Neural progenitor cell (in vitro differentiated cells): ENCODE measurements at regions not wholly inside any gene's neighbourhood (a gene's known extent, or its start where the extent isn't known, plus 50 kb on each side); places are given as distances from the start of the nearest gene placed in this dataset.

Experiments used
- DNase-seq: peaks from one replicate; pipeline ENCODE4 v3.0.0-alpha.2; 2016; ENCODE audit warnings: low spot score
- H2AFZ ChIP-seq: fragments of 200-600 bp; sonication (generic); replicated peaks from 2 replicates; pipeline ENCODE4 v1.6.1; 2016; ENCODE audit warnings: antibody characterized with exemption
- H3F3A ChIP-seq: fragments of 200-600 bp; sonication (generic); 2 replicates; pipeline ENCODE4 v1.6.1; 2016; ENCODE audit warnings: antibody characterized with exemption, low read depth
- H3K27ac ChIP-seq: fragments of 200-600 bp; sonication (generic); 2 replicates; pipeline ENCODE4 v1.5.1; 2016; ENCODE audit warnings: mild to moderate bottlenecking
- H3K27me3 ChIP-seq: fragments of 200-600 bp; sonication (generic); 2 replicates; pipeline ENCODE4 v1.6.1; 2016; ENCODE audit warnings: mild to moderate bottlenecking, moderate library complexity
- H3K36me3 ChIP-seq: fragments of 200-600 bp; sonication (generic); 2 replicates; pipeline ENCODE4 v1.5.1; 2016
- H3K4me1 ChIP-seq: fragments of 200-600 bp; sonication (generic); 2 replicates; pipeline ENCODE4 v1.6.1; 2016; ENCODE audit warnings: mixed run types
- H3K4me2 ChIP-seq: fragments of 200-600 bp; sonication (generic); 2 replicates; pipeline ENCODE4 v1.6.1; 2016
- H3K4me3 ChIP-seq: fragments of 200-600 bp; sonication (generic); 2 replicates; pipeline ENCODE4 v1.5.1; 2016
- H3K79me2 ChIP-seq: fragments of 200-600 bp; sonication (generic); 2 replicates; pipeline ENCODE4 v1.6.1; 2016; ENCODE audit warnings: low read depth
- H3K9ac ChIP-seq: fragments of 200-600 bp; sonication (generic); 2 replicates; pipeline ENCODE4 v1.6.1; 2016
- H3K9me3 ChIP-seq: fragments of 200-600 bp; sonication (generic); 2 replicates; pipeline ENCODE4 v1.5.1; 2016; ENCODE audit warnings: low read depth
- H4K20me1 ChIP-seq: fragments of 200-600 bp; sonication (generic); 2 replicates; pipeline ENCODE4 v1.6.1; 2016; ENCODE audit warnings: low read depth
- H3K27ac Mint-ChIP-seq: 3 replicates; pipeline ENCODE4 v1.8.0; 2021; ENCODE audit warnings: mixed read lengths
- H3K27me3 Mint-ChIP-seq: 2 replicates; pipeline ENCODE4 v1.8.0; 2022; ENCODE audit warnings: low read depth, mild to moderate bottlenecking, inconsistent platforms, moderate library complexity, mixed read lengths; ENCODE audit not compliant: insufficient read depth
- H3K36me3 Mint-ChIP-seq: 3 replicates; pipeline ENCODE4 v1.8.0; 2021; ENCODE audit warnings: mixed read lengths
- H3K4me1 Mint-ChIP-seq: 3 replicates; pipeline ENCODE4 v1.8.0; 2021; ENCODE audit warnings: mixed read lengths
- H3K4me3 Mint-ChIP-seq: 3 replicates; pipeline ENCODE4 v1.8.0; 2021; ENCODE audit warnings: mild to moderate bottlenecking, moderate library complexity, mixed read lengths
- H3K9me3 Mint-ChIP-seq: 3 replicates; pipeline ENCODE4 v1.8.0; 2020; ENCODE audit warnings: mixed read lengths
- CTCF ChIP-seq: fragments of 200-600 bp; sonication (generic); IDR thresholded peaks from 2 replicates; pipeline ENCODE4 v1.5.1; 2017; ENCODE audit warnings: antibody characterized with exemption, mild to moderate bottlenecking
- EZH2 ChIP-seq: fragments of 200-600 bp; sonication (generic); IDR thresholded peaks from 2 replicates; pipeline ENCODE4 v1.6.1; 2017; ENCODE audit warnings: antibody characterized with exemption, mild to moderate bottlenecking, moderate library complexity
- EZH2phosphoT487 ChIP-seq: fragments of 200-600 bp; sonication (generic); IDR thresholded peaks from 2 replicates; pipeline ENCODE4 v1.6.1; 2017; ENCODE audit warnings: antibody characterized with exemption

- DNase-seq = no peak
- no peaks in the 10 kb centered on the region for H3F3A ChIP-seq
- H3K27me3 Mint-ChIP-seq = peaks cover 3% of the 10 kb centered on the region
- H3K27ac ChIP-seq = no peak overlapping the region
- H2AFZ ChIP-seq = no peak overlapping the region
- peaks cover 13% of the 10 kb centered on the region for H3K9me3 Mint-ChIP-seq
- no peaks in the 10 kb centered on the region for H3K4me1 ChIP-seq
- no peaks in the 10 kb centered on the region for H3K9me3 ChIP-seq
- no peak overlapping the region for H3K4me3 ChIP-seq
- no peak overlapping the region for H3K9ac ChIP-seq
- no peak overlapping the region for H3K4me3 Mint-ChIP-seq
- H3K36me3 Mint-ChIP-seq = no peaks in the 10 kb centered on the region
- no peaks in the 10 kb centered on the region for H3K79me2 ChIP-seq
- no peak overlapping the region for H3K27ac Mint-ChIP-seq
- no peaks in the 10 kb centered on the region for H3K27me3 ChIP-seq
- no peak overlapping the region for H3K4me2 ChIP-seq
- H3K36me3 ChIP-seq = no peaks in the 10 kb centered on the region
- H3K4me1 Mint-ChIP-seq = no peaks in the 10 kb centered on the region
- no peaks in the 10 kb centered on the region for H4K20me1 ChIP-seq
- TF ChIP-seq CTCF = no peak
- no peak for TF ChIP-seq EZH2phosphoT487
- TF ChIP-seq EZH2 = no peak
Measured at GRCh38 chr10:47167591-47167990, 132.4 kb upstream of the GDF10 start.

DNA sequence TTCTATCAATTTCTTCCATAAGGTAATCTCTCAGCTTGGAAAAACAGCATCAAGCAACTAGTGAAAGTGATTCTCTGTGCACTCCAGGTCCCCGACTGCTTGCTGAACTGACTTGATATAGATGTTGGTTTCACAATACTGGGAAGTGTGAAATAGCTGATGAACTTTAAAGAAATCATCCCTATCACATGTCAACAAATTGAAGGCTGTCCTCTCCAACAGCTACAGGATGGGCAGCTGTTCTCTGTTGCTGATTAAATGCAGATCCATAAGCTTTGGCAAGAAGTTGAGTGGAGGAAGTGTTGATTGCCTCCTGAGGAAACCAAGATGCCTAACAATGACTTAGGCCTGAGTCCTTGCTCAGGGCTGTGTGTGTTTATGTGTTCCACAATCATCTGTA lies 130.4 kb upstream of the GDF10 start:
- H4K20me1 ChIP-seq = no peaks in the 10 kb centered on the region
- no peak for DNase-seq
- no peak overlapping the region for H3K27ac ChIP-seq
- H3K79me2 ChIP-seq = no peaks in the 10 kb centered on the region
- peaks cover 2% of the 10 kb centered on the region for H3K4me1 ChIP-seq
- H3K9ac ChIP-seq = no peak overlapping the region
- no peaks in the 10 kb centered on the region for H3K27me3 ChIP-seq
- H3K9me3 Mint-ChIP-seq = peaks cover 13% of the 10 kb centered on the region
- H3K27ac Mint-ChIP-seq = no peak overlapping the region
- no peak overlapping the region for H2AFZ ChIP-seq
- no peak for TF ChIP-seq EZH2
- no peak for TF ChIP-seq CTCF
- TF ChIP-seq EZH2phosphoT487 = no peak
- H3K36me3 Mint-ChIP-seq = no peaks in the 10 kb centered on the region
- no peak overlapping the region for H3K4me3 Mint-ChIP-seq
- H3K4me1 Mint-ChIP-seq = peaks cover 8% of the 10 kb centered on the region
- peaks cover 3% of the 10 kb centered on the region for H3K27me3 Mint-ChIP-seq
- H3K9me3 ChIP-seq = no peaks in the 10 kb centered on the region
- H3F3A ChIP-seq = peaks cover 2% of the 10 kb centered on the region
- H3K36me3 ChIP-seq = no peaks in the 10 kb centered on the region
- no peak overlapping the region for H3K4me2 ChIP-seq
- H3K4me3 ChIP-seq = no peak overlapping the region

DNA sequence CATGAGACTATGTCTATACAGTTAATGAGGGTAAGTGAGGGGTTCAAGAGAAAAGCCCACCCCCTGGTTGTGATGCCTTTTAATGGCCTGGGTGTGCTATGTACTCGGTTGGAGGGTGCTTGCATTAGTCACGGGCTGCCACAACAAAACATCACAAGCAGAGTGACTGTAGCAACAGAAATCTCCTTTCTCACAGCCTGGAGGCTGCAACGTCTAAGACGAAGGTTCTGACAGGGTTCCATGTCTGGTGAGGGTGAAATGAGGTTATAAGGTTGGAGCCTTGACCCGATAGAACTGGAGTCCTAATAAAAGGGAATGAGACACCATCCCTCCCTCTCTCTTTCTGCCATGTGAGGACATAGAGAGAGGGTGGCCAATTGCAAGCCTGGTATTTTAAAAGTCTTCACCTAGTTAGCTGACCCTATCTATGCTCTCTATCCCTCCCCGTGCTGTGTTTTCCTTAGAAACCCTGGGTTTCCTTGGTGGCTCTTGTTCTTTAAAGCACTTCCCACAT lies 126.0 kb upstream of the GDF10 start:
- Histone ChIP-seq H2AFZ (no peak overlapping the region), H3K4me1 (peaks cover 20% of the 10 kb centered on the region), H3K9me3 (no peaks in the 10 kb centered on the region), H3K9ac (no peak overlapping the region), H3K27ac (no peak overlapping the region), H4K20me1 (peaks cover 7% of the 10 kb centered on the region), H3K4me3 (no peak overlapping the region), H3K27me3 (no peaks in the 10 kb centered on the region), H3K4me2 (no peak overlapping the region), H3K36me3 (no peaks in the 10 kb centered on the region), H3F3A (peaks cover 18% of the 10 kb centered on the region), H3K79me2 (no peaks in the 10 kb centered on the region)
- TF ChIP-seq EZH2 = no peak
- no peak for TF ChIP-seq EZH2phosphoT487
- no peak for TF ChIP-seq CTCF
- Mint-ChIP-seq H3K27ac (no peak overlapping the region), H3K4me1 (peaks cover 24% of the 10 kb centered on the region), H3K27me3 (no peaks in the 10 kb centered on the region), H3K36me3 (no peaks in the 10 kb centered on the region), H3K9me3 (peaks cover 9% of the 10 kb centered on the region), H3K4me3 (no peak overlapping the region)
- no peak for DNase-seq
